ENCODE measurements at regions not wholly inside any gene's neighbourhood (a gene's known extent, or its start where the extent isn't known, plus 50 kb on each side); places are given as distances from the start of the nearest gene placed in this dataset.
"Not testable (repeated sequence)": the region's sequence is repeated elsewhere in the genome, so short reads cannot be mapped to it uniquely, and the experiment has no call there.

DNA sequence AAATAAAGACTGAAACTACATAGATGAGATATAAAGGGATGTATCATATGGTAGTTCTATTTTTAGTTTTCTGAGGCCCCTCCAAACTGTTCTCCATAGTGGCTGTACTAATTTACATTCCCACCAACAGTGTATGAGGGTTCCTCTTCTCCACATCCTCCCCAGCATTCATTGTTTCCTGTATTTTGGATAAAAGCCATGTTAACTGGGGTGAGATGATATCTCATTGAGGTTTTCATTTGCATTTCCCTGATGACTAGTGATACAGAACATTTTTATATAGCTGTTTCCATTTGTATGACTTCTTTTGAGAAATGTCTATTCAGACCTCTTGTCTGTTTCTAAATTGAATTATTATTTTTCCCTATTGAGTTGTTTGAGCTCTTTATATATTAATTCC lies 229.3 kb downstream of the RFPL4B start:
- DNase-seq (ENCODE audit: low read depth in 2 of 2): no peak

DNA sequence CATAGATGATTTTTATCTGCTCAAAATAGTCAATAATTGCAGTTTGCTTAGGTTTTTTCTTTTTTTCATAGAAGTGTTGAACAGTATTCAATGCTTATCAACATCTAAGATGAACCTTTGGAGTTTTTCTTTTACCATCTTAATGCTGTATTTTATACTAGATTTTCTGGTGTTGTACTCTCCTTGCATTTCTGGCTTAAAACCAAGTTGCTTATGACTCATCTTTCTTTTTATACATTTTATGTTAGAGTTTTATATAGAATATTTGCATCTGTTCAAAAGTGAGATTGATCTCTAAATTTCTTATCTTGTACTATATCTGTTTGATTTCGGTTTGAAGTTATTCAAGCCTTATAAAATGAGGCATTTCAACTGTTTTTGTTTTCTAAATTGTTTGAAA lies 232.5 kb downstream of the RFPL4B start:
- no peak for DNase-seq (ENCODE audit: low read depth in 2 of 2)

DNA sequence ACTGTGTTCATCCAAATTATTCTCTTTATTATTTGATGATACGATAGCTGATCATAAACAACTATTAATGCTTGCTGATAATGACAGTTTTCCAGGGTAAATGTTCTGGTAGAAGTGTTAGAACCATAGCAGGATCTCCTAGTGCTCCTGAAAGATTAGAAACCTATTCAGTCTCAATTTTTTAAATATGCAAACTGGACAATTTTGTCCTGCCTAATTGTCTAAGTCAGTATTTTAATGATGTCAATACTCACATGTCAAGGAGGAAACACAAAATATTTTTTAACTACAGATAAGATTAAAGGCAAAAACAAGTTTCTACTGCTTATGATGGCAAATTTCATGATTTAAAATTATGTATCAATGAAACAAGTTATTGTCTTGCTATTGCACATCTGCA lies 233.9 kb downstream of the RFPL4B start:
- no peak for DNase-seq (ENCODE audit: low read depth in 2 of 2)

- no peak for DNase-seq (ENCODE audit: low read depth in 2 of 2)
Measured at GRCh38 chr6:112590326-112590725, 243.2 kb downstream of the RFPL4B start.

GRCh38 chr6:112591329-112591728 lies 244.2 kb downstream of the RFPL4B start:
- DNase-seq (ENCODE audit: low read depth in 2 of 2): no peak

GRCh38 chr6:112592159-112592558 lies 245.0 kb downstream of the RFPL4B start:
- no peak for DNase-seq (ENCODE audit: low read depth in 2 of 2)

- no peak for DNase-seq (ENCODE audit: low read depth in 2 of 2)
Measured at GRCh38 chr6:112594886-112595594, 247.9 kb downstream of the RFPL4B start.

GRCh38 chr6:112595841-112596240 lies 248.7 kb downstream of the RFPL4B start:
- DNase-seq (ENCODE audit: low read depth in 2 of 2): no peak

DNA sequence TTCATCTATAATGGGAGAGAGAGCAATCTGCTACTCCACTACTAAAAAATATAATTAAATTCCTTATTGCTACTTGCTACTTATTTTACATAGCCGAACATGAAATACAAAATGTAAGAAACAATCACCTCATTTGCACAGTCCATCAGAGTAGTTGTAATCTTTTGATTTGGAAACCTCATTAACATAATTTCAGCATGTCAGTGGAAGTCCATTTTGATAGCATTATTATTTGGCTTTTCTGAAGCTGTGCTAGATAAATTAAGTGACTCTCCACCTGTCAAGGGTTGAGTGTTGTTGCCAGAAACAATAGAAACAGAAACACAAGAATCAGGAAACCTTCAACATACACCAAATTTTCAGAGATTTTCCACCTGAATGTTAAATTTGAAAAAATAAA lies 250.0 kb downstream of the RFPL4B start:
- no peak for DNase-seq (ENCODE audit: low read depth in 2 of 2)

GRCh38 chr6:112600168-112600567 lies 253.0 kb downstream of the RFPL4B start:
- no peak for DNase-seq (ENCODE audit: low read depth in 2 of 2)

GRCh38 chr6:112603726-112604125 lies 256.6 kb downstream of the RFPL4B start:
- no peak for DNase-seq (ENCODE audit: low read depth in 2 of 2)

- DNase-seq (ENCODE audit: low read depth in 2 of 2): no peak
Measured at GRCh38 chr6:112606656-112607435, 259.7 kb downstream of the RFPL4B start.

- not testable (repeated sequence) for DNase-seq (ENCODE audit: low read depth in 2 of 2)
Measured at GRCh38 chr6:112608925-112609324, 261.8 kb downstream of the RFPL4B start.

DNA sequence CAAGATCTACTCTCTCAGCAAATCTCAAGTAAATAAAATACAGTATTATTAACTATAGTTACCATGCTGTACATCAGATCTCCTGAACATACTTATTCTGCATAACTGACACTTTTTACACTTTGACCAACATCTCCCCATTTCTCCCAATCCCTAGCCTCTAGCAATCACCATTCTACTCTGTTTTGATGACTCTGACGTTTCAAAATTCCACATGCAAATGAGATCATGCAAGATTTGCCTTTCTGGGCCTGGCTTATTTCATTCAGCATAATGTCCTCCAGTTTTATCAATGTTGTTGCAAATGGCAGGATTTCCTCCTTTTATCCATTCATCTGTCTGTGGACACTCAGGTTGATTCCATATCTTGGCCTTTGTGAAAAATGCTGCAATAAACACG lies 266.3 kb downstream of the RFPL4B start:
- DNase-seq (ENCODE audit: low read depth in 2 of 2): no peak

DNA sequence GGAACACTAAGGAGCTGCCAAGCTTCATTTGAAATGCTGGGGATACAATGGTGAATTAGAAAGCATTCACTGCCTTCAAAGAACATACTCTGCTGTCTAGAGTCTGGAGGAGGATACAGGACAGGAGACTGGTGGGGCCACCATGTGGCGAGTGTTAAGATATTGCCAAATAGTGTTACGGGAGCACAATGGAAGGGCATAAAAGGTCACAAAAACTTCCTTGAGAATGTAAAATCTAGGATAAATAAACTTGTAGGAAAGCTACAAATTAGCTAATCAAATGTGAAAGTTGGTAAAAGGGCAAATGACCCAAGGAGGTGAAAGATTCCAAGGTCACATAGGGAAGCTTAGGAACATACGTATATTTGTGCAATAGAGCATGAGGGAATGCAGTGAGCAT lies 271.7 kb downstream of the RFPL4B start:
- DNase-seq (ENCODE audit: low read depth in 2 of 2): no peak

DNA sequence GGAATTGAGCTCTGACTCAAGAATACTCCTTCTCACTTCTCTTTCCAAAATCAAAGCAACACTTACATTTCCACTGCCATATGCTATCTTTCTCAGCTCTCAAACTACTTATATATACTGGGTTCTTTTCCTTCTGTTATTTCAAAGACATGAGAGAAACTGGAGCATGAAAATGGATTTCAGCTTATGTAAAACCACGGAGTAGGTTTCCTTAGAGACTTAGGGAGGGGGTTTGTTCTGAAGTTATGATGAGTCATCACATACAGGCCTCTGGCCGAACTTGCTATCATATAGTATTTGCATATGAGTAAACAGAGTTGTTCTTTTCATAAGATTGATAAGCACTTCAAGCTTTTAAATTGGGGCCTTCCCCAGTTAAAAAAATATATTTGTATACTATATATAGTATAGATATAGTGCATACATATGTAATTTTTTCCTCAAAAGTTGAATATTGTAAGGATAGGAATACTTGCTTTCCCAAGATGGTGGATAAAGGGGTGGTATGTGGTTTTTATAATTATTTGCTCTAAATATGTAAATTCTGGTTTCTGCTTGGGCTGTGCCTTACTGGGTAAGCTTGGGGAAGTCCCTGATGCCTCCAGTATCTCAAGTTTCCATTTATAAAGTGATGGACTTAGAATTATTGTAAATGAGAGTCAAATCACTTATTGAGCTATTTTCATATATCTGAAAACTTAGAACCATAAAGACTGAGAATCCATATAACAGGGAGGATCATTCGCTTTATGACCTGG lies 273.9 kb downstream of the RFPL4B start:
- no peak for DNase-seq (ENCODE audit: low read depth in 2 of 2)

GRCh38 chr6:112622036-112622435 lies 274.9 kb downstream of the RFPL4B start:
- no peak for DNase-seq (ENCODE audit: low read depth in 2 of 2)

DNA sequence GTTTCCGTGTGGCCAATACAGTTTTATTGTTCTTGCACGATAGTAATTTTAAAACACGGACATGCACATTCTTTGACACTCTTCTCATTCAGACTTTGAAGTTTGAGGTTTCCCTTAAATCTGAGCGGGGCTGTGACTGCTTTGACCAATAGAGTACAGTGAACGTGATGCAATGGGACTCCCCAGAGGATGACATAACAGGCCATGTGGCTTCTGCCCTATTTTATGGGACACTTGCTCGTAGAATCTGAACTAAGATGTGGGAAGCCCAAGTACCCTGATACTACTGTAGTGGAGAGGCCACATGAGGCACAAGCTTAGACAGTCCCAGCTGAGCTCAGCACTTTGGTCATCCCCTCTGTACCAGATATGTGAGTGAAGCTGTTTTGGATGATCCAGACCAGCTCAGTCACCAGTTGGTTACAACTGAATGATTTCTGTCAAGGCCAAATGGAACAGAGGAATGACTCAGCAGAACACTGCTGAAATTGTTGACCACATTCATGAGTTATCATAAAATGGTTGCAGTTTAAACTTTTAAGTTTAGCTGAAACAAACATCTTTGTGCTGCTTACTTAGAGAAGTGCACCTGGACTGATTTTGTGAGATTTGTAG lies 279.4 kb downstream of the RFPL4B start:
- no peak for DNase-seq (ENCODE audit: low read depth in 2 of 2)

- no peak for DNase-seq (ENCODE audit: low read depth in 2 of 2)
Measured at GRCh38 chr6:112634376-112634775, 287.2 kb downstream of the RFPL4B start.

DNA sequence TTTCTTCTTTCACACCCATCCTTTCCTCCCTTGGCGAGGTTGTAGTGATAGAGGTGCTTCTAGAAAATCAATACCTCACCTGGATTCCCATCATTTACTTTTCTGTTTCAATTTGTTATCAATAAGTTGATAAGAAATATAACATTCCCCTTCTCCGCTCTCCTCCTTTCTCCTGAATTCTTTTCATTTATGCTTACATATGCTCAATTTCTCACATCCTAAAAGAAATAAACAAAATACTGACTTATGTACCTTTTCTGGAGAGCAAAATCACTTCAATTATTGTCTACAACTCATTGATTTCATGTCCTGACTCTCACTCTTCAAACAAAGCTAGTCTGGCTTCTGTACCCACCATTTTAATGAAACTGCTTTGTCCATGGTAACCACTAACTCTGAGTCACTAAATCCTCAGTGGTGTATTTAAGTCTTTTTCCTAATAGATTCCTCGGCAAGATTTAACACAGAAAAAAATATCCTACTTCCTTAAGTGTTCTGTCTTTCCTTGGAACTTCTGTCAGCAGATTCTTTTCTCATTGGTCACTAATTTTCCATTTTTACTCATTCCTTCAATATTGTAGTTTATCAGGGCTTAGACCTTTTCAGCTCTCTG lies 289.6 kb downstream of the RFPL4B start:
- DNase-seq (ENCODE audit: low read depth in 2 of 2): no peak

GRCh38 chr6:112639391-112639831 lies 292.3 kb downstream of the RFPL4B start:
- DNase-seq (ENCODE audit: low read depth in 2 of 2): no peak

DNA sequence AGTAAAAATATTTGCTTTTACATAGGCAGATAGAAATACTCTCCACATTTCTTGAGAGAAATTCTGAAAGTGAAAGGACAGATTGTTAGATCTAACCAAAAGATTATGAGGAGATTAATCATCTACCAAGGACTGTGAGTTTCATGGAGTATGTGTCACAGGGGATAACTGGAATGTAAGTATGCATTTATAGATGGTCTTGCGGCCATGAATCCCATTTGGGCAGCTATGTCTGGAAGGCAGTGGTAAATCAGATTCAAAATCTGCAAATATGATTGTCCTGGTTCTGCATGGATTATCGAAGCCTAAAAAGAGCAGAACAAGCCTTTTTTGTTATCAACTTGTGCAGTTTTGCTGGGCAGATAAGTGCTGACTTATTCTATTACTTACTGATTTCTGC lies 293.8 kb downstream of the RFPL4B start:
- no peak for DNase-seq (ENCODE audit: low read depth in 2 of 2)
